GM10248 (cell line): ENCODE measurements at regions not wholly inside any gene's neighbourhood (a gene's known extent, or its start where the extent isn't known, plus 50 kb on each side); places are given as distances from the start of the nearest gene placed in this dataset.

Experiments used
- CTCF ChIA-PET: fragments of 300-600 bp; sonication (Branson Sonifier 250); formaldehyde crosslinking; extraction: SDS; loops from one replicate; lab custom pipeline; 2021; ENCODE audit warnings: antibody characterized with exemption; lab: Yijun Ruan, JAX
- POLR2A ChIA-PET: fragments of 350-650 bp; sonication (Branson Sonifier 250); formaldehyde crosslinking; extraction: SDS; loops from one replicate; lab custom pipeline; 2020; ENCODE audit warnings: antibody characterized with exemption; lab: Yijun Ruan, JAX
- DNase-seq: peaks from one replicate; pipeline ENCODE4 v3.0.0; 2012; ENCODE audit errors: extremely low spot score
- CTCF ChIP-seq: IDR thresholded peaks from 2 replicates; pipeline ENCODE4 v1.5.1; 2012; ENCODE audit warnings: mild to moderate bottlenecking, low read depth; ENCODE audit errors: extremely low read depth, missing control alignments, control extremely low read depth

GRCh38 chr13:72164811-72165210, 297.8 kb upstream of the DACH1 start:
- no peak for TF ChIP-seq CTCF
- POLR2A ChIA-PET = no interaction called here
- DNase-seq = no peak
- CTCF ChIA-PET = no interaction called here

GRCh38 chr13:72163678-72164077, 296.7 kb upstream of the DACH1 start:
- CTCF ChIA-PET = no interaction called here
- DNase-seq = no peak
- POLR2A ChIA-PET = no interaction called here
- no peak for TF ChIP-seq CTCF

DNA sequence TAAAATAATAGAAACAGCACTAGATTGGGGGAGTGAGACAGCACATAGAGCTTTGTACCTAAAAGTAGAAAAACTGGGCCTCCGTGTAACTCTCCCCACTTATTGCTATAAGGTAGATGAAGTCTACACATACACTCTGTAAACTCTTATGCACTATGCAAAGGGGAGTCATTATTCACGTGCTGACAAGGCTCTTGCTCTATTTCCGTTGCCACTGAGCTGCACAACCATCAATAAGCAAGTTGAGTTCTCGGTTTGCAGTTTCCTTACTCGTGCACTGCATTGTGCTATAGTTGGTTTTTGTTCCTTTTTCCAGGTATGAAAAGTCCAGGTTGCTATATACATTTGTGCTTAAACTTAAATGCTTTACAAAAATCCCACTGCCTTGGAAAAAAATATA, 294.0 kb upstream of the DACH1 start:
- DNase-seq = no peak
- no peak for TF ChIP-seq CTCF
- ChIA-PET POLR2A (no interaction called here), CTCF (no interaction called here)

- ChIA-PET POLR2A (no interaction called here), CTCF (interaction anchor here (1.0 to 2.0 kb wide), 2 partner anchors 9 to 11 kb away, joined by 3 to 5 read pairs; no protein-coding TSS in a partner anchor)
- no peak for TF ChIP-seq CTCF
- no peak for DNase-seq
Measured at GRCh38 chr13:72156760-72157159, 289.8 kb upstream of the DACH1 start.

- DNase-seq = no peak
- no peak for TF ChIP-seq CTCF
- POLR2A ChIA-PET = no interaction called here
- CTCF ChIA-PET = interaction anchor here (0.7 kb wide), 1 partner anchor 31 kb away, joined by 3 read pairs; no protein-coding TSS in a partner anchor
Measured at GRCh38 chr13:72153272-72153671, 286.3 kb upstream of the DACH1 start.

DNA sequence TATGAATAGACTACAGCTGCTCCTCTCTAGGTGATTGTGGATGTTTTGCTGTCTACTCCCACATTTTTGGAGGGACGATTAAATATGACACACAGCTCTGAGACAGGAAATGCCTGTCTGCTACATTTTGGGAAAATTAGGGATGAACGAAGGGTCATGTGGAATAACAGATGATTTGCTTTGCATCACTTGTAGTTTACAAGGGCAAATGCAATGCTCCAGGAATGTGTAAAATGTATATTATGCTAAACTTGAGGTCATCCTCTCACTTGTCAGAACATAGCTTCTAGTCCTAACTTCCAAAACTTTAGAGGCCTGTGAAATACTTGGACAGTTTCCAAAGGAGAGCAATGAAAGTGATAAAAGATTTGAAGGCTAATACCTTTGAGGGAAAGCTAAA, 284.2 kb upstream of the DACH1 start:
- TF ChIP-seq CTCF = no peak
- no peak for DNase-seq
- ChIA-PET CTCF (interaction anchor here (1.4 kb wide), 1 partner anchor 11 kb away, joined by 3 read pairs; no protein-coding TSS in a partner anchor), POLR2A (no interaction called here)

GRCh38 chr13:72150502-72150901, 283.5 kb upstream of the DACH1 start:
- ChIA-PET CTCF (no interaction called here), POLR2A (no interaction called here)
- DNase-seq = no peak
- TF ChIP-seq CTCF = no peak
